K562 (cell line): ENCODE measurements at regions not wholly inside any gene's neighbourhood (a gene's known extent, or its start where the extent isn't known, plus 50 kb on each side); places are given as distances from the start of the nearest gene placed in this dataset.

Source experiments
- ATAC-seq: fragments of 200-7000 bp; cut with Tn5 transposase; 3 replicates; pipeline ENCODE4 v1.9.1; 2020; ENCODE audit warnings: moderate library complexity
- BruUV-seq: library from RNA; stranded (reverse); fragments of 400-500 nt; replicated peaks from 2 replicates; lab custom pipeline; 2021; lab: Mats Ljungman, UMichigan
- CTCF ChIA-PET: fragments of 300-600 bp; formaldehyde crosslinking; extraction: SDS; loops from one replicate; lab custom pipeline; 2021; ENCODE audit warnings: low intra/inter-chr PET ratio; lab: Yijun Ruan, JAX
- POLR2A ChIA-PET: fragments of 300-600, 350-650 bp; sonication (Branson Sonifier 250); formaldehyde crosslinking; extraction: SDS; loops from one replicate; lab custom pipeline; 2021; ENCODE audit warnings: antibody characterized with exemption, inconsistent platforms; lab: Yijun Ruan, JAX
- DNase-seq, 4 experiments: peaks; one replicate each; pipeline versions ENCODE4 v3.0.0 to v3.0.0-alpha.2; 2011 to 2018; ENCODE audit warnings: low spot score in 3 of 4, mixed read lengths in 3 of 4; ENCODE audit errors: extremely low read depth in 1 of 4
- FAIRE-seq: peaks from 2 replicates; lab custom pipeline; 2011; peaks lifted over from hg19 to GRCh38; lab: Jason Lieb, UNC
- H2AFZ ChIP-seq: 2 replicates; pipeline ENCODE4 v1.6.0; 2011; ENCODE audit warnings: low read depth, low read length, control low read depth, inconsistent platforms
- H3K27ac ChIP-seq: fragments of 200-600 bp; 3 replicates; pipeline ENCODE4 v1.8.0; 2011; ENCODE audit warnings: low read depth, mild to moderate bottlenecking, control low read depth, inconsistent platforms, low read length, moderate library complexity, mixed read lengths; ENCODE audit errors: extremely low read depth
- H3K27me3 ChIP-seq, 2 experiments: fragments of 300-600 bp in 1 of 2; 2 replicates in 1 of 2; 3 replicates in 1 of 2; pipeline versions ENCODE4 v1.6.0 to v1.8.0; 2011; ENCODE audit warnings: inconsistent platforms in 2 of 2, low read length in 2 of 2, mild to moderate bottlenecking in 1 of 2, mixed read lengths in 1 of 2, moderate library complexity in 1 of 2; ENCODE audit not compliant: control insufficient read depth in 2 of 2, insufficient read depth in 2 of 2
- H3K36me3 ChIP-seq: fragments of 300-600 bp; 3 replicates; pipeline ENCODE4 v1.8.0; 2011; ENCODE audit warnings: mild to moderate bottlenecking, low read length, inconsistent platforms; ENCODE audit not compliant: control insufficient read depth, insufficient read depth
- H3K4me1 ChIP-seq, 2 experiments: fragments of 200-600 bp in 1 of 2; replicated peaks in 1 of 2; 2 replicates in 1 of 2; 3 replicates in 1 of 2; pipeline versions ENCODE4 v1.5.1 to v1.8.0; 2011; ENCODE audit warnings: inconsistent platforms in 2 of 2, low read length in 2 of 2, mild to moderate bottlenecking in 1 of 2, mixed read lengths in 1 of 2, moderate library complexity in 1 of 2; ENCODE audit not compliant: control insufficient read depth in 2 of 2, insufficient read depth in 2 of 2
- H3K4me2 ChIP-seq: 2 replicates; pipeline ENCODE4 v1.6.1; 2011; ENCODE audit warnings: low read length, control low read depth, inconsistent platforms, mixed read lengths; ENCODE audit not compliant: insufficient read depth
- H3K4me3 ChIP-seq: fragments of 200-600 bp; sonication (generic), shearing (Covaris generic); 2 replicates; pipeline ENCODE4 v1.5.1; 2016; ENCODE audit warnings: control low read depth, inconsistent platforms
- H3K79me2 ChIP-seq: fragments of 200-600 bp; 3 replicates; pipeline ENCODE4 v1.8.0; 2011; ENCODE audit warnings: low read length, inconsistent platforms; ENCODE audit not compliant: control insufficient read depth, insufficient read depth
- H3K9ac ChIP-seq, 2 experiments: 2 replicates each; pipeline versions ENCODE4 v1.6.0 to v1.6.1; 2011; ENCODE audit warnings: low read depth in 2 of 2, low read length in 2 of 2, control low read depth in 1 of 2, inconsistent platforms in 1 of 2, mild to moderate bottlenecking in 1 of 2, mixed read lengths in 1 of 2; ENCODE audit not compliant: insufficient read depth in 1 of 2
- H3K9me1 ChIP-seq: one replicate; pipeline ENCODE4 v1.6.0; 2011; ENCODE audit warnings: inconsistent platforms, mild to moderate bottlenecking, low read length, moderate library complexity; ENCODE audit not compliant: control insufficient read depth, insufficient read depth
- H3K9me3 ChIP-seq: replicated peaks from 2 replicates; pipeline ENCODE4 v1.5.1; 2011; ENCODE audit warnings: low read depth, low read length, inconsistent platforms; ENCODE audit not compliant: control insufficient read depth, insufficient read depth
- H4K20me1 ChIP-seq: replicated peaks from 2 replicates; pipeline ENCODE4 v1.6.1; 2011; ENCODE audit warnings: low read length, inconsistent platforms, mixed read lengths; ENCODE audit not compliant: control insufficient read depth, insufficient read depth
- BDP1 ChIP-seq: IDR thresholded peaks from 3 replicates; pipeline ENCODE4 v1.6.1; 2011; ENCODE audit not compliant: insufficient read length, insufficient read depth
- CCNT2 ChIP-seq: IDR thresholded peaks from 2 replicates; pipeline ENCODE4 v1.6.1; 2011; ENCODE audit warnings: borderline replicate concordance, low read depth, mild to moderate bottlenecking, moderate library complexity, mixed read lengths, low read length; ENCODE audit not compliant: insufficient read length; ENCODE audit errors: extremely low read depth
- HDAC1 ChIP-seq, 2 experiments: fragments of 450-650 bp; IDR thresholded peaks; 2 replicates each; pipeline ENCODE4 v1.6.1; 2016 to 2017; ENCODE audit warnings: inconsistent platforms in 1 of 2, mild to moderate bottlenecking in 1 of 2, moderate library complexity in 1 of 2
- LEF1 ChIP-seq: fragments of 450-650 bp; IDR thresholded peaks from 2 replicates; pipeline ENCODE4 v1.6.1; 2016; ENCODE audit warnings: mild to moderate bottlenecking
- NR2C1 ChIP-seq, 2 experiments: fragments of 450-650 bp; IDR thresholded peaks; 2 replicates each; pipeline ENCODE4 v1.6.1; 2017; ENCODE audit warnings: mild to moderate bottlenecking in 2 of 2, antibody characterized with exemption in 1 of 2, inconsistent platforms in 1 of 2, missing compliant biosample characterization in 1 of 2, missing genetic modification characterization in 1 of 2
- POLR2AphosphoS2 ChIP-seq: IDR thresholded peaks from 2 replicates; pipeline ENCODE4 v1.6.1; 2012; ENCODE audit warnings: low read length, improper control_type of control experiment
- PPARD ChIP-seq: fragments of 250-450 bp; sonication (Bioruptor Pico); IDR thresholded peaks from 2 replicates; pipeline ENCODE4 v1.8.0; 2022; ENCODE audit warnings: inconsistent platforms, mild to moderate bottlenecking, moderate library complexity
- RBM22 ChIP-seq: fragments of 200-400 bp; formaldehyde crosslinking; IDR thresholded peaks from 2 replicates; pipeline ENCODE4 v1.6.1; 2018; ENCODE audit warnings: low read length, low read depth; ENCODE audit not compliant: poor library complexity, severe bottlenecking
- SMAD3 ChIP-seq: fragments of 450-650 bp; formaldehyde crosslinking; conservative IDR thresholded peaks from 2 replicates; pipeline ENCODE4 v1.4.0; 2020; ENCODE audit warnings: mild to moderate bottlenecking
- TCF7L2 ChIP-seq: fragments of 150-350 bp; IDR thresholded peaks from 2 replicates; pipeline ENCODE4 v1.6.1; 2016; ENCODE audit warnings: low read depth, mild to moderate bottlenecking, low read length, moderate library complexity
- ZEB2 ChIP-seq: fragments of 450-650 bp; IDR thresholded peaks from 2 replicates; pipeline ENCODE4 v1.6.1; 2016
- ZNF134 ChIP-seq: fragments of 250-450 bp; sonication (Bioruptor Pico); conservative IDR thresholded peaks from 2 replicates; pipeline ENCODE4 v1.4.0; 2020
- ZNF274 ChIP-seq: IDR thresholded peaks from 2 replicates; pipeline ENCODE4 v1.6.1; 2011; ENCODE audit warnings: low read depth, mild to moderate bottlenecking, low read length, moderate library complexity, borderline replicate concordance
- ZNF766 ChIP-seq: fragments of 200-800 bp; sonication (Bioruptor generic); conservative IDR thresholded peaks from 2 replicates; pipeline ENCODE4 v1.6.1; 2016; ENCODE audit warnings: missing genetic modification characterization, missing compliant biosample characterization
- WGBS: fragments of 100-300 bp; shearing (Covaris generic); methylation state at CpG from one replicate; pipeline ENCODE4 v1.1.6; 2016; ENCODE audit warnings: low coverage, mixed read lengths; ENCODE audit not compliant: insufficient coverage; ENCODE audit errors: missing lambda C conversion rate; 5-methylcytosine and 5-hydroxymethylcytosine counted together
- in situ Hi-C: fragments of 300-500 bp; cut with MboI; formaldehyde crosslinking; loops from 4 replicates; pipeline ENCODE4 v1.15.0; 2018; ENCODE audit warnings: inconsistent platforms, mixed read lengths
- intact Hi-C: fragments of 100-400 bp; cut with micrococcal nuclease; formaldehyde crosslinking; loops from 2 replicates; pipeline ENCODE4 v1.14.2; 2022
- TF ChIP-seq, protein P1 (sequence below): sonication (generic); formaldehyde crosslinking; IDR thresholded peaks from 2 replicates; pipeline ENCODE4 v1.8.0; 2022; ENCODE audit warnings: mild to moderate bottlenecking, missing genetic modification reagents
- TF ChIP-seq, protein P2 (sequence below): fragments of 450-650 bp; IDR thresholded peaks from 2 replicates; pipeline ENCODE4 v1.6.1; 2017; ENCODE audit warnings: mild to moderate bottlenecking, moderate library complexity

DNA sequence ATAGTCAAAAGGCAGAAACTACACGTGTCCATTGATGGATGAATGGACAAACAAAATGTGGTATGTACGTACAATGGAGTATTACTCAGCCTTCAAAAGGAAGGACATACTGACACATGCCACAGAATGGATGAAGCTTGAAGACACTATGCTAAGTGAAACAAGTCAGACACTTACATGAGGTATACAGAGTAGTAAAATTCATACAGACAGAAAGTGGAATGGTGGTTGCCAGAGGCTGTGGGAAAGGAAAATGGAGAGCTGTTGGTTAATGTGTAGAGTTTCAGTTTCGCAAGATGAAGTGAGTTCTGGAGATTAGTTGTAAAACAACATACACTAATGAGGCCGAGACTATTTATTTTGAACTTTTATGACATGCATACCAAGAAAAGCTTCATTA is 67.4 kb upstream of the EPB41L3 start:
- Histone ChIP-seq H3K9ac (no peak overlapping the region), H3K36me3 (no peaks in the 10 kb centered on the region), H3K27ac (no peak overlapping the region), H3K9me1 (no peaks in the 10 kb centered on the region), H3K27me3 (no peaks in the 10 kb centered on the region), H2AFZ (no peak overlapping the region), H3K4me3 (no peak overlapping the region), H3K9me3 (no peaks in the 10 kb centered on the region), H4K20me1 (no peaks in the 10 kb centered on the region), H3K79me2 (no peaks in the 10 kb centered on the region), H3K4me1 (no peaks in the 10 kb centered on the region), H3K4me2 (no peak overlapping the region)
- ATAC-seq = no peak
- CTCF ChIA-PET = no interaction called here
- intact Hi-C loops (no loop called here), in situ Hi-C loops (no loop called here)
- POLR2A ChIA-PET = no interaction called here
- 0% methylated on average over 4 of the region's 4 CpGs for WGBS
- BruUV-seq = no TSS peak
- FAIRE-seq = no peak
- DNase-seq = no peak
- TF ChIP-seq ZNF134 (CRISPR knock-in tag) (no peak), ZNF766 (no peak), NR2C1 (IDR thresholded peaks at IDR 0.05) (no peak), NR2C1 (tag; IDR thresholded peaks at IDR 0.05) (no peak), SMAD3 (CRISPR knock-in tag) (no peak), PPARD (CRISPR knock-in tag) (no peak), HDAC1 (IDR thresholded peaks at IDR 0.05) (no peak), POLR2AphosphoS2 (no peak), TCF7L2 (no peak), BDP1 (no peak), ZNF274 (no peak), LEF1 (no peak), ZEB2 (no peak), CCNT2 (no peak), RBM22 (no peak)
- TF ChIP-seq, protein P1, sequence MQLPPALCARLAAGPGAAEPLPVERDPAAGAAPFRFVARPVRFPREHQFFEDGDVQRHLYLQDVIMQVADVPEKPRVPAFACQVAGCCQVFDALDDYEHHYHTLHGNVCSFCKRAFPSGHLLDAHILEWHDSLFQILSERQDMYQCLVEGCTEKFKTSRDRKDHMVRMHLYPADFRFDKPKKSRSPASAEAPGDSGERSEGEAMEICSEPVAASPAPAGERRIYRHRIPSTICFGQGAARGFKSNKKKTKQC (CRISPR knock-in tag) = no peak
- TF ChIP-seq, protein P2, sequence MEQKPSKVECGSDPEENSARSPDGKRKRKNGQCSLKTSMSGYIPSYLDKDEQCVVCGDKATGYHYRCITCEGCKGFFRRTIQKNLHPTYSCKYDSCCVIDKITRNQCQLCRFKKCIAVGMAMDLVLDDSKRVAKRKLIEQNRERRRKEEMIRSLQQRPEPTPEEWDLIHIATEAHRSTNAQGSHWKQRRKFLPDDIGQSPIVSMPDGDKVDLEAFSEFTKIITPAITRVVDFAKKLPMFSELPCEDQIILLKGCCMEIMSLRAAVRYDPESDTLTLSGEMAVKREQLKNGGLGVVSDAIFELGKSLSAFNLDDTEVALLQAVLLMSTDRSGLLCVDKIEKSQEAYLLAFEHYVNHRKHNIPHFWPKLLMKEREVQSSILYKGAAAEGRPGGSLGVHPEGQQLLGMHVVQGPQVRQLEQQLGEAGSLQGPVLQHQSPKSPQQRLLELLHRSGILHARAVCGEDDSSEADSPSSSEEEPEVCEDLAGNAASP = no peak
